Mucosa of rectum (tissue), 2 donors: ENCODE measurements at regions not wholly inside any gene's neighbourhood (a gene's known extent, or its start where the extent isn't known, plus 50 kb on each side); places are given as distances from the start of the nearest gene placed in this dataset.

Source experiments
- H3K27ac ChIP-seq, 2 donors: one replicate each; pipeline ENCODE4 v1.7.0; 2013; ENCODE audit warnings: inconsistent platforms in 2 of 2, low read depth in 2 of 2, low read length in 2 of 2
- H3K27me3 ChIP-seq, 2 donors: one replicate each; pipeline ENCODE4 v1.7.0; 2013; ENCODE audit warnings: low read length in 2 of 2; ENCODE audit not compliant: control insufficient read depth in 2 of 2, insufficient read depth in 2 of 2
- H3K36me3 ChIP-seq, 2 donors: one replicate each; pipeline ENCODE4 v1.7.0; 2013; ENCODE audit warnings: low read length in 2 of 2; ENCODE audit not compliant: control insufficient read depth in 2 of 2, insufficient read depth in 2 of 2
- H3K4me1 ChIP-seq, 2 donors: one replicate each; pipeline ENCODE4 v1.7.0; 2013; ENCODE audit warnings: low read length in 2 of 2, mild to moderate bottlenecking in 1 of 2; ENCODE audit not compliant: control insufficient read depth in 2 of 2, insufficient read depth in 2 of 2
- H3K4me3 ChIP-seq, 2 donors: one replicate each; pipeline ENCODE4 v1.7.0; 2013; ENCODE audit warnings: low read length in 2 of 2
- H3K9ac ChIP-seq, 2 donors: one replicate each; pipeline ENCODE4 v1.7.0; 2013; ENCODE audit warnings: low read length in 2 of 2, low read depth in 1 of 2, mild to moderate bottlenecking in 1 of 2
- H3K9me3 ChIP-seq, 2 donors: one replicate each; pipeline ENCODE4 v1.7.0; 2013; ENCODE audit warnings: low read length in 2 of 2; ENCODE audit not compliant: control insufficient read depth in 2 of 2
- donor health status: healthy.
- donor health status: Normal muscosa, but diverticular disease.

- H3K36me3 ChIP-seq: no peaks in the 10 kb centered on the region
- H3K27me3 ChIP-seq: no peaks in the 10 kb centered on the region
- H3K27ac ChIP-seq: no peak overlapping the region
- no peaks in the 10 kb centered on the region for H3K4me1 ChIP-seq
- H3K9ac ChIP-seq: no peak overlapping the region
- H3K9me3 ChIP-seq: no peaks in the 10 kb centered on the region
- H3K4me3 ChIP-seq: no peak overlapping the region
Observed at GRCh38 chr6:90872981-90873380, 286.1 kb upstream of the MAP3K7 start.

GRCh38 chr6:90870561-90870960 lies 283.7 kb upstream of the MAP3K7 start:
- Histone ChIP-seq H3K27me3 (no peaks in the 10 kb centered on the region), H3K36me3 (no peaks in the 10 kb centered on the region), H3K4me1 (no peaks in the 10 kb centered on the region), H3K4me3 (no peak overlapping the region), H3K9ac (no peak overlapping the region), H3K27ac (no peak overlapping the region), H3K9me3 (no peaks in the 10 kb centered on the region)

GRCh38 chr6:90868656-90869055 lies 281.8 kb upstream of the MAP3K7 start:
- H3K9me3 ChIP-seq: no peaks in the 10 kb centered on the region
- no peaks in the 10 kb centered on the region for H3K4me1 ChIP-seq
- no peak overlapping the region for H3K27ac ChIP-seq
- no peak overlapping the region for H3K4me3 ChIP-seq
- no peaks in the 10 kb centered on the region for H3K27me3 ChIP-seq
- no peaks in the 10 kb centered on the region for H3K36me3 ChIP-seq
- H3K9ac ChIP-seq: no peak overlapping the region

GRCh38 chr6:90868256-90868655 lies 281.4 kb upstream of the MAP3K7 start:
- Histone ChIP-seq H3K27ac (no peak overlapping the region), H3K27me3 (no peaks in the 10 kb centered on the region), H3K9me3 (no peaks in the 10 kb centered on the region), H3K4me3 (no peak overlapping the region), H3K9ac (no peak overlapping the region), H3K4me1 (no peaks in the 10 kb centered on the region), H3K36me3 (no peaks in the 10 kb centered on the region)

GRCh38 chr6:90865513-90865912 lies 278.6 kb upstream of the MAP3K7 start:
- H3K9ac ChIP-seq: no peak overlapping the region
- no peaks in the 10 kb centered on the region for H3K36me3 ChIP-seq
- H3K27ac ChIP-seq: no peak overlapping the region
- H3K4me1 ChIP-seq: no peaks in the 10 kb centered on the region
- H3K27me3 ChIP-seq: no peaks in the 10 kb centered on the region
- no peak overlapping the region for H3K4me3 ChIP-seq
- H3K9me3 ChIP-seq: no peaks in the 10 kb centered on the region

- Histone ChIP-seq H3K4me3 (no peak overlapping the region), H3K9me3 (no peaks in the 10 kb centered on the region), H3K36me3 (no peaks in the 10 kb centered on the region), H3K9ac (no peak overlapping the region), H3K27me3 (no peaks in the 10 kb centered on the region), H3K27ac (no peak overlapping the region), H3K4me1 (no peaks in the 10 kb centered on the region)
Observed at GRCh38 chr6:90863043-90863442, 276.2 kb upstream of the MAP3K7 start.

- H3K36me3 ChIP-seq: no peaks in the 10 kb centered on the region
- no peak overlapping the region for H3K9ac ChIP-seq
- no peaks in the 10 kb centered on the region for H3K9me3 ChIP-seq
- H3K27ac ChIP-seq: no peak overlapping the region
- H3K4me3 ChIP-seq: no peak overlapping the region
- no peaks in the 10 kb centered on the region for H3K27me3 ChIP-seq
- no peaks in the 10 kb centered on the region for H3K4me1 ChIP-seq
Observed at GRCh38 chr6:90860822-90861601, 274.1 kb upstream of the MAP3K7 start.

GRCh38 chr6:90859612-90860011 lies 272.7 kb upstream of the MAP3K7 start:
- Histone ChIP-seq H3K9ac (no peak overlapping the region), H3K4me1 (no peaks in the 10 kb centered on the region), H3K4me3 (no peak overlapping the region), H3K9me3 (no peaks in the 10 kb centered on the region), H3K27me3 (no peaks in the 10 kb centered on the region), H3K27ac (no peak overlapping the region), H3K36me3 (no peaks in the 10 kb centered on the region)

- no peak overlapping the region for H3K27ac ChIP-seq
- H3K4me3 ChIP-seq: no peak overlapping the region
- H3K36me3 ChIP-seq: no peaks in the 10 kb centered on the region
- no peaks in the 10 kb centered on the region for H3K4me1 ChIP-seq
- H3K27me3 ChIP-seq: no peaks in the 10 kb centered on the region
- H3K9me3 ChIP-seq: no peaks in the 10 kb centered on the region
- no peak overlapping the region for H3K9ac ChIP-seq
Observed at GRCh38 chr6:90859056-90859455, 272.2 kb upstream of the MAP3K7 start.

- H3K36me3 ChIP-seq: no peaks in the 10 kb centered on the region
- no peak overlapping the region for H3K4me3 ChIP-seq
- H3K27me3 ChIP-seq: no peaks in the 10 kb centered on the region
- H3K4me1 ChIP-seq: no peaks in the 10 kb centered on the region
- no peak overlapping the region for H3K27ac ChIP-seq
- H3K9me3 ChIP-seq: no peaks in the 10 kb centered on the region
- H3K9ac ChIP-seq: no peak overlapping the region
Observed at GRCh38 chr6:90849686-90850085, 262.8 kb upstream of the MAP3K7 start.
